GM12874 (cell line): ENCODE measurements at regions not wholly inside any gene's neighbourhood (a gene's known extent, or its start where the extent isn't known, plus 50 kb on each side); places are given as distances from the start of the nearest gene placed in this dataset.
A peak's percentile ranks its signal among the peaks of the same experiment; 100 is the strongest.

Experiments used
- TF ChIP-seq, protein P1 (sequence below): IDR thresholded peaks from 2 replicates; pipeline ENCODE4 v1.5.1; 2011; ENCODE audit warnings: low read depth, mild to moderate bottlenecking, control low read depth, low read length, moderate library complexity; ENCODE audit not compliant: insufficient read depth

DNA sequence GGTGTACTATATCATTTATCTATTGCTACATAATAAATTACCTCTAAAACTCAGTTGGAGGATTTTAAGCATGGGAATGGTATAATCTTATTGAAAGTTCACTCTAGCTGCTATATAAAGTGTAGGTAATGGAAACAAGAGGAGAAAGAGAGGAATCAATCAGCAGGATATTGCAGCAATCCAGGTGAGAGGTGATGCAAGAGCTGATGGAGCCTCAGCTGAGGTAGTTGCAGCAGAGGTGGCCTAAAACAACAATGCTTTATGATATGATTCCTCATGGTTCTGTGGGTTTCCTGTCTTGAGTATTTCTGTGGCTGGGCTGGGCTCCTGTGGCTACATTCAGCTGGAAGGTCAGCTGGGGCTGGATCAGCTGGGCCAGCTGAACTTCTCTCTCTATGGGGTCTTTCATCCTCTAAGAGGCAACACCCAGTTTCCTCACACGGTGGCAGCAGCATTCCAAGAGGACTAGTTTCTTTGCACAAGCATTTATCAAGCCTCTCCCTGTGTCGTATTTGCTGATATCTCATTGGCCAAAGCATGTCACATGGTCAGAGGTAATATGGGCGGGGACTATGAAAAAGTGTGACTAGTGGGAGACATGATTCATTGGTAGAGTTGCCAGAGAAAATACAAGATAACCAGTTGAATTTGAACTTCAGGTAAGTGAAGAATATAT is 135.4 kb upstream of the LARGE1 start:
- TF ChIP-seq, protein P1, sequence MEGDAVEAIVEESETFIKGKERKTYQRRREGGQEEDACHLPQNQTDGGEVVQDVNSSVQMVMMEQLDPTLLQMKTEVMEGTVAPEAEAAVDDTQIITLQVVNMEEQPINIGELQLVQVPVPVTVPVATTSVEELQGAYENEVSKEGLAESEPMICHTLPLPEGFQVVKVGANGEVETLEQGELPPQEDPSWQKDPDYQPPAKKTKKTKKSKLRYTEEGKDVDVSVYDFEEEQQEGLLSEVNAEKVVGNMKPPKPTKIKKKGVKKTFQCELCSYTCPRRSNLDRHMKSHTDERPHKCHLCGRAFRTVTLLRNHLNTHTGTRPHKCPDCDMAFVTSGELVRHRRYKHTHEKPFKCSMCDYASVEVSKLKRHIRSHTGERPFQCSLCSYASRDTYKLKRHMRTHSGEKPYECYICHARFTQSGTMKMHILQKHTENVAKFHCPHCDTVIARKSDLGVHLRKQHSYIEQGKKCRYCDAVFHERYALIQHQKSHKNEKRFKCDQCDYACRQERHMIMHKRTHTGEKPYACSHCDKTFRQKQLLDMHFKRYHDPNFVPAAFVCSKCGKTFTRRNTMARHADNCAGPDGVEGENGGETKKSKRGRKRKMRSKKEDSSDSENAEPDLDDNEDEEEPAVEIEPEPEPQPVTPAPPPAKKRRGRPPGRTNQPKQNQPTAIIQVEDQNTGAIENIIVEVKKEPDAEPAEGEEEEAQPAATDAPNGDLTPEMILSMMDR: peak; percentile 40; the same call in 1 of the 2 replicates

DNA sequence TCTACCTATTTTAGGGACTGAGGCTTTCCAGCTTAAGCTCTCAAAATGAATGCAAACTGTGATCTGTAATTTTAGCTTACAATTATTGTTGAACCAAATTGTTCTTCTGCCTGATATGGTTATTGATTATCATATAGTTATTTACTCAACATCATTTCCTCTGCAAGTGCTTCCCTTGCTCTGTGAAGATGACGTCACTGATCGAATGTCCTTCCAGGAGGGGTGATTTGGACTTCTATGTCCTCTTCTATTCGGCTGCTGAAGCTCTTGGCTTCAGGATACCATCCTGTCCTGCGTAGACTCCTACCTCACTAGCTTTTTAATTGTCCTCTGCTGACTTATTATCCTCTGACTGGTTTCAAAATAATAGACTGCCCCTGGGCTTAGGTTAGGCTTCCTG is 137.4 kb upstream of the LARGE1 start:
- TF ChIP-seq, protein P1: no peak

DNA sequence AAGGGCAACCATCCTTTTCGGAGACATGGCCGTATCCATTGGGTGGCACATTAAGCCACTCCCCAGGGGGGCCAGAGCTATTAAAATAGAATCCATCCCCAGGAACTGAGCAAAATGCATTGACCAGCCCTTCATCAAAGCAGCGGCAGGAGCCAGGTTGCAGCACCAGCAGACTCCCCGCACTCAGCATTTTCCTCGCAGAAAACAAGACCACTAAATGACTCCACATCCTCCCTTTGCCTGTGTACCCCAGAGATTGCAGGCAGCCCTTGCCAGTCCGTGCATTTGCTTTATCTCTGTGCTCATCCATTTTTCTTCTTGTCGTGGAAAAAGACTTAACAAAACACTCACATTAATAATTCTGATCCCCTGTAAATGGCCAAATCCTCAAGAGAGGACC is 144.4 kb upstream of the LARGE1 start:
- TF ChIP-seq, protein P1: no peak

DNA sequence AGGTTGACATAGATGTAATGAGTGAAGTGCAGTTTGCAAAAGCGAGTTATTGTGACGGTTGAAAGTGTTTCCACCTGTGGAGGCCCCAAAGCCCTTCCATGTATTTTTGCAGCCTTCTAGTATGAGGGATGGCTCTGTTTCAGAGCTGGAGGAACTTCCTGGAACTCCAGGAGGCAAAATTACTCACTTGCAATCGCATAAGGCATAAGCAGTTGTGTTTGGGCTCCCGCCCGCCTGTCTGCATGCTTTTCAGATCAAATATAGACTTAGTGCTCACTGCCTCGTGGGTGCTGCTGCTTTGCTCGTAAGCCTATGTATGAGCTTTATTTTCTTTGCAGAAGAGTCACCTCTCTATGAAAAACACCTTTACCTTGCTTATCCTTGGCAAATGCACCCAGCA is 146.8 kb upstream of the LARGE1 start:
- TF ChIP-seq, protein P1: no peak

DNA sequence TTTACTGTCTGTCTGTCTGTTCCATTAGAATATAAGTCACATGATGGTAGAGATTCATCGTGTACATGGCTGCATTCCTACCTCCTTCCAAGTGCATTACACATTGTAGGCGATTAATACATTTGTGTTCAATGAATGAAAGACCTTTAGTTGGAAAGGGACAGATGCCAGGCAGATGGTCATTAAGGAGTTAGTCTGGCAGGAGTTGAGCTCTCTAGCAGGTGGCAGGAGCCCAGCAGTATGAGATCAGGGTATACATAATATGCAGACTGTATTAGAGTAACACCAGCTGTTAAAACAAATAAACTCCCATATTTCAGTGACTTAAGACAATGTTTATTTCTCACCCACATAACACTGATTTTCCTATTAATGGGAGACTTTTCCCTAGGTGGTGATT is 147.7 kb upstream of the LARGE1 start:
- TF ChIP-seq, protein P1: no peak

DNA sequence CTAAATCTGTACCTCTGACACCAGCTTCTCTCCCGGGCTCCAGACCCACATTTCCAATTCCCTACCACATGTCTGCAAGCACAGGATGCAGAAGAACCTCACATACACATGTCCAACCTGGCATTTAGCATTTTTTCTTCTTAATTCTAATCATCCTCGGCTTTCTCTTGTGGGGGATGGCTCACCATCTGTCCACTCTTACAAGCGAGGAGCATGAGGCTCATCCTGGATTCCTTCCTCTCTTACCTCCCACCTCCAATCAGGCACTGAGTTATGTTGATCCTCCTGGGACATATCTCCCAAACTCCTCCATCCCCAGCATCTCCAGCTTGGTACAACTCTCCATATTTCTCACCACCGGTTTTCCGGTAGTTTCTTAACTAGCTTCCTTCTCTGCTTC is 149.8 kb upstream of the LARGE1 start:
- TF ChIP-seq, protein P1: no peak

DNA sequence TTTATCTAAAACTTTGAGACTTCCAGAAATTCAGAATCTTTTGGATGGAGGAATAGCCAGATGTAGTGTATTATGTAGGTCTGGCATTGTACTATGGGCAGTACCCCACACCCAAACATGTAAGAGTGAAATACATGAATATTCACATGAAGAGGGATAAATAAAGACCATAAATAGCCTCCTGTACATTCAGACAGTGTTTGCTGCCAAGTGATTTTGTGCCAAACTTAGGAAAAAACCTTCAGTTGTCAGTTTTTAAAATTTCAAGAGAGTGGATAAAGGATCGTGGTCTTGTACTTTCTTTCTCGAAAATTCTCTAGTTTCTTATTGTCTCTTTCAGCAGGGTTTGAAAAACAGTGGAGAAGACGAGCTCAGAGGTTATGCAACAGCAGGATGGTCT is 150.3 kb upstream of the LARGE1 start:
- TF ChIP-seq, protein P1: no peak

DNA sequence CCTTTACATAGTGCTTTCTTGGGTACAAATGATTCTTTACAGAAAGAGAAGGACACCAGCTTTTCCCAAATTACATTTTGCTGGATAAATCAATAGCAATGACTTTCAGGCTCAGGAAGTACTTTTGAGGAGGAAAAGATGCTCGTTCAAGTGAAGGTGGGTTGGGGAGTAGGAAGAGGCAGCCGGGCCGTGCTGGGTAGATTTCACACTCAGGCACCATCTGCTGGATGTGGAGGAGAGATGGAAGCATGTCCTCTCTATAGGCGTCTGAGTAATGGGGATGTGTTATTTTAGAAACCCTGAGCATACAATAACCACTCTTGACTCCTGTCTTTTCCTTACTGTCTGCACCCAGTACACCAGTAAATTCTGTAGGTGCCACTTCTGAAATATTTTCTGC is 152.3 kb upstream of the LARGE1 start:
- TF ChIP-seq, protein P1: no peak
